GM20000 (cell line): ENCODE measurements at regions not wholly inside any gene's neighbourhood (a gene's known extent, or its start where the extent isn't known, plus 50 kb on each side); places are given as distances from the start of the nearest gene placed in this dataset.

Experiments used
- DNase-seq: peaks from one replicate; pipeline ENCODE4 v3.0.0; 2012; ENCODE audit warnings: low spot score
- CTCF ChIP-seq: IDR thresholded peaks from 2 replicates; pipeline ENCODE4 v1.5.1; 2012; ENCODE audit warnings: mild to moderate bottlenecking, control low read depth; ENCODE audit errors: extremely low read depth, missing control alignments

GRCh38 chr11:39144351-39145130 is 2314.9 kb downstream of the LRRC4C start:
- no peak for DNase-seq

GRCh38 chr11:39139581-39139980 is 2319.9 kb downstream of the LRRC4C start:
- TF ChIP-seq CTCF = no peak
- DNase-seq = no peak

More at GRCh38 chr11:39144351-39145130, 2314.9 kb downstream of the LRRC4C start:
- no peak for TF ChIP-seq CTCF

- DNase-seq = no peak
- TF ChIP-seq CTCF = no peak
Observed at GRCh38 chr11:39120890-39121289, 2338.6 kb downstream of the LRRC4C start.

- DNase-seq = no peak
- TF ChIP-seq CTCF = no peak
Observed at GRCh38 chr11:39113606-39114005, 2345.8 kb downstream of the LRRC4C start.

- DNase-seq = no peak
- no peak for TF ChIP-seq CTCF
Observed at GRCh38 chr11:39102236-39102635, 2357.2 kb downstream of the LRRC4C start.

- DNase-seq = no peak
- no peak for TF ChIP-seq CTCF
Observed at GRCh38 chr11:39078465-39078864, 2381.0 kb downstream of the LRRC4C start.

GRCh38 chr11:39037611-39038010 is 2421.8 kb downstream of the LRRC4C start:
- no peak for TF ChIP-seq CTCF
- DNase-seq = no peak
